ENCODE measurements at regions not wholly inside any gene's neighbourhood (a gene's known extent, or its start where the extent isn't known, plus 50 kb on each side); places are given as distances from the start of the nearest gene placed in this dataset.

DNA sequence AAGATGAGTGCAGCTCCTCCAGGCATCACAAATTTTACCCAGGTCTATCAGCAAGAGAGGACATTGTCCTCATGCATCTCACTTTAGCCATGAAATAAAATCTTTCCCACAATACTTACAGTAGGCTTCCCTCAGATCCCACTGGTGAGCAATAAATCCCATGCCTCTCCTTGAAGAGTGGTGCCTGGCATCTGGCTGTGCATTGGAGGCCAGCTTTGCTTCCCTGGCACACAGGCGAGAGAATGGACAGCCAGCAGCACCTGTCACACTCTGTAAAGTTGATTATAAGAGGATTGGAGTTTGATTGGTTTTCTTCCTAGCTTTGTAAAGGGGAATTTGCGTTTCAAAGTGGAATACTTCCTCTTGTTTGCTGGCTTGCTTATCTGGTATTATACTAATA is 1153.9 kb downstream of the AACS start:
- TF ChIP-seq NR2F1 (conservative IDR thresholded peaks at IDR 0.05) (no peak), NRF1 (conservative IDR thresholded peaks at IDR 0.05; ENCODE audit: low read depth, low read length) (no peak), POLR2A (IDR thresholded peaks at IDR 0.05; ENCODE audit: low read depth, low read length) (no peak)
